CD4-positive, alpha-beta memory T cell (primary cell): ENCODE measurements at regions not wholly inside any gene's neighbourhood (a gene's known extent, or its start where the extent isn't known, plus 50 kb on each side); places are given as distances from the start of the nearest gene placed in this dataset.
"Not testable (repeated sequence)": the region's sequence is repeated elsewhere in the genome, so short reads cannot be mapped to it uniquely, and the experiment has no call there.

ENCODE experiments used
- CTCF ChIA-PET: fragments of 350-600 bp; sonication (Branson Sonifier 250); formaldehyde crosslinking; loops from one replicate; lab custom pipeline; 2021; ENCODE audit warnings: inconsistent platforms; ENCODE audit not compliant: partially characterized antibody; lab: Charles Lee
- POLR2A ChIA-PET: fragments of 350-600 bp; sonication (Branson Sonifier 250); formaldehyde crosslinking; loops from one replicate; lab custom pipeline; 2021; ENCODE audit not compliant: partially characterized antibody; lab: Charles Lee
- DNase-seq, 5 donors: peaks; one replicate each; pipeline versions ENCODE4 v3.0.0 to v3.0.0-alpha.2; 2020 to 2022; ENCODE audit warnings: mixed read lengths in 1 of 5
- H3K27ac ChIP-seq: one replicate; pipeline ENCODE4 v1.7.0; 2013; ENCODE audit warnings: low read depth, low read length
- H3K27me3 ChIP-seq: 2 replicates; pipeline ENCODE4 v1.7.0; 2013; ENCODE audit warnings: mild to moderate bottlenecking, low read length, moderate library complexity; ENCODE audit not compliant: insufficient read depth
- H3K36me3 ChIP-seq: 2 replicates; pipeline ENCODE4 v1.7.0; 2013; ENCODE audit warnings: mild to moderate bottlenecking, low read length, moderate library complexity; ENCODE audit not compliant: insufficient read depth
- H3K4me1 ChIP-seq: 2 replicates; pipeline ENCODE4 v1.7.0; 2013; ENCODE audit warnings: mild to moderate bottlenecking, low read length, moderate library complexity; ENCODE audit not compliant: insufficient read depth
- H3K4me3 ChIP-seq, 2 donors: one replicate each; pipeline ENCODE4 v1.7.0; 2013; ENCODE audit warnings: low read length in 2 of 2, mild to moderate bottlenecking in 1 of 2
- H3K9me3 ChIP-seq, 2 donors: one replicate each; pipeline ENCODE4 v1.7.0; 2013; ENCODE audit warnings: low read length in 2 of 2, control low read depth in 1 of 2; ENCODE audit not compliant: control insufficient read depth in 1 of 2
- H3K27ac Mint-ChIP-seq, 7 donors: one replicate each; pipeline ENCODE4 v1.8.0; 2020 to 2021; ENCODE audit warnings: mixed read lengths in 7 of 7, mild to moderate bottlenecking in 6 of 7, inconsistent platforms in 3 of 7, moderate library complexity in 3 of 7
- H3K27me3 Mint-ChIP-seq, 2 donors: one replicate each; pipeline ENCODE4 v1.8.0; 2020 to 2021; ENCODE audit warnings: mixed read lengths in 2 of 2
- H3K36me3 Mint-ChIP-seq, 2 donors: one replicate each; pipeline ENCODE4 v1.8.0; 2020 to 2021; ENCODE audit warnings: mixed read lengths in 2 of 2, inconsistent platforms in 1 of 2, mild to moderate bottlenecking in 1 of 2
- H3K4me1 Mint-ChIP-seq, 4 donors: one replicate each; pipeline ENCODE4 v1.8.0; 2020 to 2021; ENCODE audit warnings: mixed read lengths in 4 of 4, mild to moderate bottlenecking in 1 of 4
- H3K4me3 Mint-ChIP-seq, 8 donors: one replicate each; pipeline ENCODE4 v1.8.0; 2020 to 2021; ENCODE audit warnings: mixed read lengths in 8 of 8, mild to moderate bottlenecking in 7 of 8, moderate library complexity in 6 of 8, inconsistent platforms in 3 of 8
- H3K9me3 Mint-ChIP-seq, 8 donors: one replicate each; pipeline ENCODE4 v1.8.0; 2020 to 2021; ENCODE audit warnings: mixed read lengths in 8 of 8, mild to moderate bottlenecking in 5 of 8, inconsistent platforms in 3 of 8, moderate library complexity in 1 of 8
- intact Hi-C: fragments of 100-400 bp; cut with micrococcal nuclease; formaldehyde crosslinking; loops from one replicate; pipeline ENCODE4 v1.15.1; 2023

- Mint-ChIP-seq H3K36me3 (no peaks in the 10 kb centered on the region), H3K4me1 (no peaks in the 10 kb centered on the region), H3K27me3 (peaks cover 2 to 6% of the 10 kb centered on the region in 2 donors), H3K27ac (no peak overlapping the region), H3K4me3 (no peak overlapping the region), H3K9me3 (peaks cover 0 to 3% (median 0%) of the 10 kb centered on the region in 8 donors)
- Histone ChIP-seq H3K4me3 (no peak overlapping the region), H3K36me3 (no peaks in the 10 kb centered on the region), H3K4me1 (no peaks in the 10 kb centered on the region), H3K27me3 (no peaks in the 10 kb centered on the region), H3K27ac (no peak overlapping the region), H3K9me3 (no peaks in the 10 kb centered on the region)
- ChIA-PET CTCF (no interaction called here), POLR2A (no interaction called here)
- no peak for DNase-seq
- intact Hi-C loops = no loop called here
Observed at GRCh38 chr20:51950926-51951325, 148.6 kb upstream of the SALL4 start.

- H3K36me3 ChIP-seq = no peaks in the 10 kb centered on the region
- POLR2A ChIA-PET = no interaction called here
Observed at GRCh38 chr20:51946586-51946985, 144.3 kb upstream of the SALL4 start.

GRCh38 chr20:51945881-51946280, 143.6 kb upstream of the SALL4 start:
- Histone ChIP-seq H3K4me3 (no peak overlapping the region), H3K27me3 (no peaks in the 10 kb centered on the region), H3K36me3 (no peaks in the 10 kb centered on the region), H3K27ac (no peak overlapping the region), H3K4me1 (no peaks in the 10 kb centered on the region), H3K9me3 (no peaks in the 10 kb centered on the region)
- intact Hi-C loops = no loop called here
- ChIA-PET POLR2A (no interaction called here), CTCF (no interaction called here)
- peaks cover 0 to 2% of the 10 kb centered on the region in 2 donors for H3K27me3 Mint-ChIP-seq
- H3K4me1 Mint-ChIP-seq = no peaks in the 10 kb centered on the region
- H3K4me3 Mint-ChIP-seq = no peak overlapping the region
- no peak for DNase-seq
- H3K36me3 Mint-ChIP-seq = no peaks in the 10 kb centered on the region
- peaks cover 0 to 2% (median 0%) of the 10 kb centered on the region in 8 donors for H3K9me3 Mint-ChIP-seq
- H3K27ac Mint-ChIP-seq = no peak overlapping the region

More at GRCh38 chr20:51946586-51946985, 144.3 kb upstream of the SALL4 start:
- no peaks in the 10 kb centered on the region for H3K4me1 Mint-ChIP-seq
- H3K4me3 Mint-ChIP-seq = no peak overlapping the region
- no peaks in the 10 kb centered on the region for H3K27me3 ChIP-seq
- H3K9me3 Mint-ChIP-seq = peaks cover 0 to 2% (median 0%) of the 10 kb centered on the region in 8 donors
- no peaks in the 10 kb centered on the region for H3K4me1 ChIP-seq
- no peaks in the 10 kb centered on the region for H3K36me3 Mint-ChIP-seq
- CTCF ChIA-PET = interaction anchor here (1.1 kb wide), 1 partner anchor 19 kb away, joined by 3 read pairs; no protein-coding TSS in a partner anchor
- H3K9me3 ChIP-seq = no peaks in the 10 kb centered on the region
- intact Hi-C loops = no loop called here
- no peak for DNase-seq
- no peak overlapping the region for H3K4me3 ChIP-seq
- peaks cover 0 to 2% of the 10 kb centered on the region in 2 donors for H3K27me3 Mint-ChIP-seq
- H3K27ac Mint-ChIP-seq = no peak overlapping the region
- no peak overlapping the region for H3K27ac ChIP-seq

DNA sequence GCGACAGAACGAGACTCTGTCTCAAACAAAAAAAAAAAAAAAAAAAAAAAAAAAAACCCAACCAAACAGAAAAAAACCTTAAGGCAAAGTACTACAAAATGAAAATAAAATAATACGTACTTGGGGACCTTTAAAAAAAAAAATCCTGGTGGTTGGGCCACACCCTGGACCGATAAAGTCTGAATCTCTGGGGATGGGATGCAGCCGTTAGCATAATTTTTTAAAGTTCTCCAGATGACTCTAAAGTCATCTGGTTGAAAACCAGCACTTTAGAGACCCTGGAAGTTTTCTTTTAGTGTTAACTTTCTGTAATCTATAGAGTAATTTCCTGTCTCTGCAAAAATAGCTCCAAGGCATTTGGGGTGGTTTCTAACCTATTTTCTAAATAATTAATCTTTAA, 142.9 kb upstream of the SALL4 start:
- Histone ChIP-seq H3K4me3 (no peak overlapping the region), H3K9me3 (no peaks in the 10 kb centered on the region), H3K4me1 (no peaks in the 10 kb centered on the region), H3K27ac (no peak overlapping the region), H3K27me3 (no peaks in the 10 kb centered on the region), H3K36me3 (no peaks in the 10 kb centered on the region)
- no peak for DNase-seq
- H3K4me3 Mint-ChIP-seq = no peak overlapping the region
- intact Hi-C loops = no loop called here
- no peaks in the 10 kb centered on the region for H3K4me1 Mint-ChIP-seq
- H3K36me3 Mint-ChIP-seq = no peaks in the 10 kb centered on the region
- ChIA-PET CTCF (no interaction called here), POLR2A (no interaction called here)
- H3K27me3 Mint-ChIP-seq = peaks cover 0 to 2% of the 10 kb centered on the region in 2 donors
- peaks cover 0 to 2% (median 0%) of the 10 kb centered on the region in 8 donors for H3K9me3 Mint-ChIP-seq
- no peak overlapping the region for H3K27ac Mint-ChIP-seq

GRCh38 chr20:51943761-51944160, 141.4 kb upstream of the SALL4 start:
- POLR2A ChIA-PET = no interaction called here

GRCh38 chr20:51943326-51943725, 141.0 kb upstream of the SALL4 start:
- H3K27me3 ChIP-seq, H3K27me3 Mint-ChIP-seq, H3K27ac Mint-ChIP-seq, CTCF ChIA-PET, H3K27ac ChIP-seq, H3K4me3 Mint-ChIP-seq, POLR2A ChIA-PET, H3K4me3 ChIP-seq, intact Hi-C loops, H3K4me1 ChIP-seq, H3K9me3 Mint-ChIP-seq, H3K36me3 ChIP-seq, DNase-seq, H3K36me3 Mint-ChIP-seq, H3K4me1 Mint-ChIP-seq, H3K9me3 ChIP-seq: not testable (repeated sequence)

More at GRCh38 chr20:51943761-51944160, 141.4 kb upstream of the SALL4 start:
- Mint-ChIP-seq H3K4me3 (no peak overlapping the region), H3K27me3 (peaks cover 0 to 4% of the 10 kb centered on the region in 2 donors), H3K36me3 (no peaks in the 10 kb centered on the region), H3K27ac (no peak overlapping the region), H3K4me1 (no peaks in the 10 kb centered on the region), H3K9me3 (peaks cover 0 to 2% (median 0%) of the 10 kb centered on the region in 8 donors)
- DNase-seq = no peak
- Histone ChIP-seq H3K4me3 (no peak overlapping the region), H3K27ac (no peak overlapping the region), H3K9me3 (no peaks in the 10 kb centered on the region), H3K4me1 (no peaks in the 10 kb centered on the region), H3K27me3 (no peaks in the 10 kb centered on the region), H3K36me3 (no peaks in the 10 kb centered on the region)
- intact Hi-C loops = no loop called here
- CTCF ChIA-PET = no interaction called here

GRCh38 chr20:51941503-51941902, 139.2 kb upstream of the SALL4 start:
- no peaks in the 10 kb centered on the region for H3K36me3 Mint-ChIP-seq
- no peaks in the 10 kb centered on the region for H3K9me3 ChIP-seq
- POLR2A ChIA-PET = no interaction called here
- peaks cover 0 to 2% (median 0%) of the 10 kb centered on the region in 8 donors for H3K9me3 Mint-ChIP-seq
- no peak overlapping the region for H3K4me3 Mint-ChIP-seq
- no peak overlapping the region for H3K4me3 ChIP-seq
- H3K27ac Mint-ChIP-seq = no peak overlapping the region
- H3K27me3 Mint-ChIP-seq = peaks cover 0 to 4% of the 10 kb centered on the region in 2 donors
- intact Hi-C loops = no loop called here
- no peak overlapping the region for H3K27ac ChIP-seq
- H3K36me3 ChIP-seq = no peaks in the 10 kb centered on the region
- H3K27me3 ChIP-seq = no peaks in the 10 kb centered on the region
- CTCF ChIA-PET = no interaction called here
- no peak for DNase-seq
- no peaks in the 10 kb centered on the region for H3K4me1 ChIP-seq
- no peaks in the 10 kb centered on the region for H3K4me1 Mint-ChIP-seq

GRCh38 chr20:51939259-51939585, 136.9 kb upstream of the SALL4 start:
- POLR2A ChIA-PET = no interaction called here
- no peak overlapping the region for H3K4me3 Mint-ChIP-seq
- CTCF ChIA-PET = no interaction called here

More at GRCh38 chr20:51939259-51939585, 136.9 kb upstream of the SALL4 start:
- no peaks in the 10 kb centered on the region for H3K4me1 Mint-ChIP-seq
- no peak overlapping the region for H3K27ac Mint-ChIP-seq
- no peak for DNase-seq
- Histone ChIP-seq H3K27ac (no peak overlapping the region), H3K4me3 (no peak overlapping the region), H3K4me1 (no peaks in the 10 kb centered on the region), H3K27me3 (no peaks in the 10 kb centered on the region), H3K9me3 (no peaks in the 10 kb centered on the region), H3K36me3 (no peaks in the 10 kb centered on the region)
- peaks cover 0 to 2% of the 10 kb centered on the region in 2 donors for H3K27me3 Mint-ChIP-seq
- H3K9me3 Mint-ChIP-seq = peaks cover 0 to 2% (median 0%) of the 10 kb centered on the region in 8 donors
- intact Hi-C loops = no loop called here
- H3K36me3 Mint-ChIP-seq = no peaks in the 10 kb centered on the region
